ENCODE measurements at regions not wholly inside any gene's neighbourhood (a gene's known extent, or its start where the extent isn't known, plus 50 kb on each side); places are given as distances from the start of the nearest gene placed in this dataset.

DNA sequence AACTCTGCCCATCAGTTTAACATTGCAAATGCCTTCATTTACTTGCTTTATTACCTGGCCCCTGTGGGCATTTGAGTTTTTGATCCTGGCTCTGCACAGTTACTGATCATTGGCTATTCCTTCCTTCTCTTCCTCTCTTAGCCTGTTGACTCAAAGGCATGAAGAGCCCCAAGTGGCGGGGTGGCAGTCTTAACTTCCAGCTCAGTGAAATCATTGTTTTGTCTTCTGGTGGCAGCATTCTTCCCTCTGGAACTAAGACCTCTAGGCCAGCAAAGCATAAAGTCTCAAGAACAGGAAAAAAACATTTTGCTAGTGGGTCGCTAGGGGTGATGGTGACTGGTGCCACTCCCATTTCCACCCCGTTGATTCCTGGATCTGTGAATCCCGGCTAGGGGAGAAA is 52.3 kb upstream of the MRTFB start:
- H2AK5ac ChIP-seq (ENCODE audit: low read length) = no peak overlapping the region
- no peak overlapping the region for H3K27ac ChIP-seq (ENCODE audit: low read depth, low read length)
- H2BK120ac ChIP-seq (ENCODE audit: insufficient read depth, low read length, poor library complexity) = no peak overlapping the region
- H3K36me3 ChIP-seq (ENCODE audit: control insufficient read depth in 1 of 2, insufficient read depth in 2 of 2, low read length in 2 of 2) = no peaks in the 10 kb centered on the region
- no peak overlapping the region for H2BK5ac ChIP-seq (ENCODE audit: low read depth, low read length, poor library complexity)
- H3K18ac ChIP-seq (ENCODE audit: low read length) = no peak overlapping the region
- no peaks in the 10 kb centered on the region for H3K4me1 ChIP-seq (ENCODE audit: control insufficient read depth in 1 of 2, insufficient read depth in 2 of 2, low read length in 2 of 2)
- H2BK12ac ChIP-seq (ENCODE audit: low read length) = no peak overlapping the region
- H4K91ac ChIP-seq (ENCODE audit: low read depth, low read length) = no peak overlapping the region
- H3K27me3 ChIP-seq (ENCODE audit: insufficient read depth, low read length) = no peaks in the 10 kb centered on the region
- no peak overlapping the region for H3K23ac ChIP-seq (ENCODE audit: low read length)
- DNase-seq = no peak
- H4K12ac ChIP-seq (ENCODE audit: low read depth, low read length) = no peak overlapping the region
- H2AFZ ChIP-seq (ENCODE audit: insufficient read depth, low read length, poor library complexity) = no peak overlapping the region
- no peaks in the 10 kb centered on the region for H3K79me1 ChIP-seq (ENCODE audit: low read length)
- H3K9ac ChIP-seq (ENCODE audit: low read length) = no peak overlapping the region
- H3K4me3 ChIP-seq (ENCODE audit: low read depth, low read length) = no peak overlapping the region
- no peaks in the 10 kb centered on the region for H3K9me3 ChIP-seq (ENCODE audit: insufficient read depth, low read depth, low read length)
- no peak overlapping the region for H3K4ac ChIP-seq (ENCODE audit: low read depth, low read length)
- no peak overlapping the region for H3K14ac ChIP-seq (ENCODE audit: low read length)
- no peak overlapping the region for H3K4me2 ChIP-seq (ENCODE audit: low read length)
- H3K79me2 ChIP-seq (ENCODE audit: control insufficient read depth, insufficient read depth, low read length, poor library complexity) = no peaks in the 10 kb centered on the region
- no peak overlapping the region for H4K8ac ChIP-seq (ENCODE audit: low read depth, low read length)
- WGBS (ENCODE audit: extremely low coverage, insufficient coverage, insufficient read length) = no CpG with 5 or more reads among the region's 4 CpGs

GRCh38 chr16:14020141-14020540 is 51.0 kb upstream of the MRTFB start:
- no peak overlapping the region for H3K4me2 ChIP-seq (ENCODE audit: low read length)
- no peak overlapping the region for H3K18ac ChIP-seq (ENCODE audit: low read length)
- H3K9ac ChIP-seq (ENCODE audit: low read length) = no peak overlapping the region
- H2AK5ac ChIP-seq (ENCODE audit: low read length) = no peak overlapping the region
- H3K4ac ChIP-seq (ENCODE audit: low read depth, low read length) = no peak overlapping the region
- H4K12ac ChIP-seq (ENCODE audit: low read depth, low read length) = no peak overlapping the region
- H3K27me3 ChIP-seq (ENCODE audit: insufficient read depth, low read length) = no peaks in the 10 kb centered on the region
- no peak overlapping the region for H3K27ac ChIP-seq (ENCODE audit: low read depth, low read length)
- no CpG with 5 or more reads among the region's 2 CpGs for WGBS (ENCODE audit: extremely low coverage, insufficient coverage, insufficient read length)
- H3K79me1 ChIP-seq (ENCODE audit: low read length) = no peaks in the 10 kb centered on the region
- no peak overlapping the region for H3K23ac ChIP-seq (ENCODE audit: low read length)
- H4K91ac ChIP-seq (ENCODE audit: low read depth, low read length) = no peak overlapping the region
- no peak overlapping the region for H3K14ac ChIP-seq (ENCODE audit: low read length)
- H4K8ac ChIP-seq (ENCODE audit: low read depth, low read length) = no peak overlapping the region
- H3K4me1 ChIP-seq (ENCODE audit: control insufficient read depth in 1 of 2, insufficient read depth in 2 of 2, low read length in 2 of 2) = no peaks in the 10 kb centered on the region
- H3K36me3 ChIP-seq (ENCODE audit: control insufficient read depth in 1 of 2, insufficient read depth in 2 of 2, low read length in 2 of 2) = no peaks in the 10 kb centered on the region
- H3K79me2 ChIP-seq (ENCODE audit: control insufficient read depth, insufficient read depth, low read length, poor library complexity) = no peaks in the 10 kb centered on the region
- H3K9me3 ChIP-seq (ENCODE audit: insufficient read depth, low read depth, low read length) = no peaks in the 10 kb centered on the region
- H2BK12ac ChIP-seq (ENCODE audit: low read length) = no peak overlapping the region
- DNase-seq = no peak
- H3K4me3 ChIP-seq (ENCODE audit: low read depth, low read length) = no peak overlapping the region
- no peak overlapping the region for H2BK120ac ChIP-seq (ENCODE audit: insufficient read depth, low read length, poor library complexity)
- H2AFZ ChIP-seq (ENCODE audit: insufficient read depth, low read length, poor library complexity) = no peak overlapping the region
- no peak overlapping the region for H2BK5ac ChIP-seq (ENCODE audit: low read depth, low read length, poor library complexity)

Data from trophoblast cell (in vitro differentiated cells and primary cell).